ENCODE measurements at regions not wholly inside any gene's neighbourhood (a gene's known extent, or its start where the extent isn't known, plus 50 kb on each side); places are given as distances from the start of the nearest gene placed in this dataset.

DNA sequence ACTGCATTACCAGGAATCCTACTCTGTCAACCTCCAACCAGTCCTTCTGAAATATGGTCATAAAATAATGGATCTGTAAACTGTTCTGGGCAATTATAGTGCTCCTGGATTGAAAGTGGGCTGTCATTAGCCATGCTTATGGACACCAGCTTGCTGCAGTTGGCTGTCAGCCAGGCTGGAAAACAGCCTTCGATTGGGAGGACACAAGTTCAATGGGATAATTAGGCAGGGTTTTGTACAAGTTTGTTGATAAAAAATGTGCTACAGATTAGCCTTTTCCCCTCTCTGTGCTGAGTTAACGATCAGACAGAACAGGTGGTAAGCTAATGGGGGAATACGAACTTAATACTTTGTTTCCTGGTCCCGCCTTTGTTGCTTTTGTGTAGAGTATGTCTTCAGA is 413.9 kb downstream of the DUSP10 start:
- no peak for DNase-seq
- Mint-ChIP-seq H3K4me1 (no peaks in the 10 kb centered on the region), H3K4me3 (no peak overlapping the region), H3K27ac (no peak overlapping the region), H3K36me3 (peaks cover 0 to 4% of the 10 kb centered on the region in 2 donors), H3K9me3 (peaks cover 9 to 16% of the 10 kb centered on the region in 2 donors), H3K27me3 (peaks cover 19 to 27% of the 10 kb centered on the region in 2 donors)
- ATAC-seq (replicated peaks): no peak

DNA sequence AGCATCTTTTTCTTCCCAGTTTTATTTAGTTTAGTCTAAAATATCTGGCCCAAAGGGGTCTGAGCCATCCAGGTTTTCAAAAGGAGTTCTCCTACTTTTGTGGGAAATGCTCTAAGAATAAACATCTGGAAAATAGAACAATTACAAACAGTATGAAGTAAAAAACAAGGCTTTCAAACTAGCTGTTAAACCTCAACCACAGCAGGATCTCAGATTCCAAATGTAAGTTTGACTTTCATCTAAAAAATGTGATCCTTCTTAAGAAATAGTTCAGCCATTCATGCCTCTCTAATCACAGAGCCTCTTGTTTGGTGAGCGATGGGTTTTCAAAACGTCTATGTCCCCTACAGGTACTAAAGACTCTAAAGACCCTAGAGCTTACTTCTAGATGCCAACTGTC is 413.5 kb downstream of the DUSP10 start:
- H3K27me3 Mint-ChIP-seq: peaks cover 16 to 27% of the 10 kb centered on the region in 2 donors
- peaks cover 0 to 4% of the 10 kb centered on the region in 2 donors for H3K36me3 Mint-ChIP-seq
- H3K4me1 Mint-ChIP-seq: no peaks in the 10 kb centered on the region
- no peak overlapping the region for H3K27ac Mint-ChIP-seq
- H3K4me3 Mint-ChIP-seq: no peak overlapping the region
- DNase-seq (no peak), ATAC-seq (replicated peaks) (no peak)
- peaks cover 9 to 16% of the 10 kb centered on the region in 2 donors for H3K9me3 Mint-ChIP-seq

DNA sequence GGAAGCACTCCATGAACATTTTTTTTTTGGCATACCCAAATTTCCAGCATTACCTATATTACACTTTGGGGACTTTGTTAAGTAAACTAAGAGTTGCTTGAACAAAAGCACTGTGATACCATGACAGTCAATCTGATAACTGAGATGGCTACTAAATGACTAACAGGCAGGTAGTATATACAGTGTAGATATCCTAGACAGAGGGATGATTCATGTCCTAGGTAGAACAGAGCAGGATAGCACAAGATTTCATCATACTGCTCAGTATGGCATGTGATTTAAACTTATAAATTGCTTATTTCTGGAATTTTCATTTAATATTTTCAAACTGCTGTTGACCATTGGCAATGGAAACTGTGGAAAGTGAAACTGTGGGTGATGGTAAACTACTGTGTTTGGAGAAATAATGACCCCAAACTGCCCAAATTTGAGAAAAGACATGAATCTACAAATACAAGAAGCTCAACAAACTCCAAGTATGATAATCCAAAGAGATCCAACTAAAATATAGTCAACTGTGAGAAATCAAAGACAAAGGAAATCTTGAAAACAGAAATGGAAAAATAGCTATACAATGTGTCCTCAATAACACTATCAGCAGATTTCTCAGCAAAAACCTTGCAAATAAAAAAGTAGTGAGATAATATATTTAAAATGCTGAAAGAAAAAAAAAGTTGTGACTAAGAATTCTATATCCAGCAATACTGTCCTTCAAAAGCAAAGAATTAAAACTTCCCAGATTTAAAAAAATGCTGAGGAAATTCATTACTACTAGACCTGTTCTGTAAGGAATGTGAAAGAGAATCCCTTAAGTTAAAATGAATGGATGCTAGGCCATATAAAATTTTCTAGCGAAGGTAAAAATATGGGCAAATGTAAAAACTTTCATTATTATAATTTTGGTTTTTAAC is 410.4 kb downstream of the DUSP10 start:
- peaks cover 9 to 18% of the 10 kb centered on the region in 2 donors for H3K9me3 Mint-ChIP-seq
- DNase-seq: no peak
- H3K36me3 Mint-ChIP-seq: peaks cover 0 to 4% of the 10 kb centered on the region in 2 donors
- no peak overlapping the region for H3K27ac Mint-ChIP-seq
- ATAC-seq (replicated peaks): no peak
- peaks cover 25 to 40% of the 10 kb centered on the region in 2 donors for H3K27me3 Mint-ChIP-seq
- H3K4me1 Mint-ChIP-seq: peaks cover 4 to 7% of the 10 kb centered on the region in 2 donors
- H3K4me3 Mint-ChIP-seq: no peak overlapping the region

DNA sequence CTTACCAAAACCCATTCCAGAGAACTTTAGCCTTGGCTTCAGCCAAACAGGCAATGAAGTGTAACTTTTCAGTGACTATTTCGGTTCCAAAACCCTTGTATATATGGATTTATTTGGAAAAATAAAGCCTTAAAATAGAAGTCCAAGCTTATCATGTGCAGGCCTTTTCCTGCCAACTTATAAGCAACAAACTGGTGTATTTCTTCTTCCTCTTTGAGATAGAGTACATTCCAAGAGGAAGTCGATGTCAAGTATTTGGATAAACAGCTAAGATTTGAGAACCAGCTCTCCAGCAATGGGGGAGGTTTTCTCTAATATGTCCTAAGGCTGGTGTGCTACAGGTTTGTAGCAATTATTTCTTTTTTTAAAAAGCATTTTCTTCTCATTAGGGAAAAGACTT is 407.8 kb downstream of the DUSP10 start:
- ATAC-seq (replicated peaks) (no peak), DNase-seq (no peak)
- Mint-ChIP-seq H3K9me3 (peaks cover 9 to 16% of the 10 kb centered on the region in 2 donors), H3K27me3 (peaks cover 16 to 30% of the 10 kb centered on the region in 2 donors), H3K4me1 (peaks cover 4 to 7% of the 10 kb centered on the region in 2 donors), H3K27ac (no peak overlapping the region), H3K4me3 (no peak overlapping the region), H3K36me3 (peaks cover 0 to 4% of the 10 kb centered on the region in 2 donors)

DNA sequence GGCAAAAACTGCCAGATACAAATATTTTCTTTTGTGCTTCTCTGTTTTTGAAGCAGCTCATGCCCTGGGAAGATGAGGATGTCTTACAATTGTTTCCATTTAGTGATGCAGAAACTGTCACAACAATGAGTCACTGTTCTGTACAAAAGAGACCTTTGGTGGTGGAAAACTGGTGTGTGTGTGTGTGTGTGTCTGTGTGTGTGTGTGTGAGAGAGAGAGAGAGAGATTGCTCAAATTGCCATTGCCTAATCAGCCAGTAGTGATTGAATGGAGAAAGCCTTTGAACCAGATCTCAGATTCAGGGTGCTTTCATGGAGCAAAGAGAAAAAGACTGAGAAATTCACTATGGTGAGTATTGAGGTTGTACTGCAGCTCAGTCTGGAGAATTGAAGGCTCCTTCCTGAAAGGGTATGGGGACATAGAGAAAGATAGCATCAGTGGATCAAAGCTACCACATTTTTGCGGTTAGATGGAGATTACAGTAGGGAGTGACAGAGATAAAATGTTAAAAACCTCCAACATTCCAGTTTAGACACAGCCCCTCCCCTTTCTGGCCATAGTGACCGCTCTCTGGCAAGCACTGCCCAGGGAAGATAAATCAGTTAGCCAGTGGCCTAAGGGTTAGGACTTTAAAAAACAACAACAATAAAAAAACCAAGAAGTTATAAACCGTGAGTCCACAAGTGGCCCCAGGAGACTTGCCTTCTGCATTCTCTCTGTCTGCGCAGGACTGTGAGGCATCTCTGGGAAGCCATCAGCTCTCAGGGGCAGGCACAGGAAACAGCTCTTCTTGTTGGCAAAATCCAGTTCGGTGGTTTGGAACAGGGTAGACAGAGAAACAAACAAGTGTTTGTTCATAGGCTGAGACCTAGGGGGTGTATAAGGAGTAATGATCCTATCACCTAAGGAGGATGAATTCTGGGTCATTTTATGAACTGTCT is 406.5 kb downstream of the DUSP10 start:
- Mint-ChIP-seq H3K27me3 (peaks cover 26 to 33% of the 10 kb centered on the region in 2 donors), H3K4me3 (no peak overlapping the region), H3K36me3 (peaks cover 0 to 4% of the 10 kb centered on the region in 2 donors), H3K27ac (no peak overlapping the region), H3K9me3 (peaks cover 9 to 16% of the 10 kb centered on the region in 2 donors), H3K4me1 (peaks cover 4 to 7% of the 10 kb centered on the region in 2 donors)
- DNase-seq (no peak), ATAC-seq (replicated peaks) (no peak)

DNA sequence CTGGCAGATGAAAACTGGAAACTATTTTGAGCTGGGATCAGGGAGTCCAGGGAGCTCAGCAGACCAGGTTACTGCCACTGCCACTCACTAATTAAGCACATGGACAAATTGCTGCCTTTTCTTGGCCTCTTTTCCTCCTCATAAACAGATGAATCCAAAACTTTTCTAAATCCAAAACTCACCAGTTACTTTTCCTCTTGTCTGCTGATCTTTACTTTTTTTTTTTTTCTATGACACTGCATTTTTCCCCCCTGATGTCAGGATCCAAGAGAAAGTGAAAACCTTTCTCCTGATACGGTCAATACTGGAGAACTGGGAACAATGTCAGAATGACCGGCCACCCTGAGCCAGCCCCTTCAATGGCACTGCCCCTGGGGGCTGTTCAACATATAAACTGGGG is 405.8 kb downstream of the DUSP10 start:
- H3K36me3 Mint-ChIP-seq: peaks cover 0 to 4% of the 10 kb centered on the region in 2 donors
- no peak overlapping the region for H3K27ac Mint-ChIP-seq
- H3K27me3 Mint-ChIP-seq: peaks cover 26 to 33% of the 10 kb centered on the region in 2 donors
- no peak overlapping the region for H3K4me3 Mint-ChIP-seq
- peaks cover 4 to 7% of the 10 kb centered on the region in 2 donors for H3K4me1 Mint-ChIP-seq
- peaks cover 9 to 12% of the 10 kb centered on the region in 2 donors for H3K9me3 Mint-ChIP-seq
- ATAC-seq (replicated peaks) (no peak), DNase-seq (no peak)

DNA sequence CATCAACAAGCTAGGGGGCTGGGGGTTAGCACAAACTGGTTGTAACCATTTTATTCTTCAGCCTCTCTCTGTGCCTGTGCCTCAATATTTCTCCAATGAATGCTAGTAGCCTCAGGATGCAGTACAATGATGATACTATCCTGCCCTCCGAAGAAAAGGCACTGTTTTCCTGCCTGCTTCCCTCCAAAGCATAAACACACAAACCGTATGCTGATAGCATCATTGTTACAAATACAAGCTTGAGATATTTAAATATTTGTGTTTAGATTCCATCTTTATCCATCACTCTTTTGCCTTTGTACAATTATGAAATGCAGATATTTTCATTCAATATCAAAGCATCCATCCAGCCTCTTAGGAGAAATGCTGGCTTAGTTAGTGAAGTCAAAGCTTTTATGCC is 404.8 kb downstream of the DUSP10 start:
- ATAC-seq (replicated peaks): no peak
- DNase-seq: no peak
- Mint-ChIP-seq H3K4me3 (no peak overlapping the region), H3K27ac (no peak overlapping the region), H3K4me1 (peaks cover 4 to 7% of the 10 kb centered on the region in 2 donors), H3K27me3 (peaks cover 26 to 33% of the 10 kb centered on the region in 2 donors), H3K36me3 (peaks cover 0 to 4% of the 10 kb centered on the region in 2 donors), H3K9me3 (peaks cover 8% of the 10 kb centered on the region in 2 donors)

DNA sequence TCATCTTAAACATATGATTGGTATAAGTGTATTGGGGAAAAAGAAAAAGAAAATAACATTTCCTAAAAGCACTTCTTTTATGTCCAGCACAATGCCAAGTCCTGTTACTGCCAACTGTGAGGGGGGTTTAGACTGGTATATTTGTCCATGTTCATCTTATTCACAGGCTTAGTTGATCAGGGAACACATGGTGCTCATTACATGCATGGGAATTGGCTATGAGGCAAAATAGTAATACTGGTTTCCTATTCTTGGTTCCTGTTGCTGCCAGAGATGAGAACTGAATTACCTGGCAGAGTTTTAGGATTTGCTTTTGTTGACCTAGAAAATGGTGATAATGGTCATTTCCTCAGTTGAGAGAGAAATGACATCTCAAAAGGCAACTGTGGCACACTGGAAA is 398.8 kb downstream of the DUSP10 start:
- H3K4me3 Mint-ChIP-seq: no peak overlapping the region
- peaks cover 13% of the 10 kb centered on the region in 2 donors for H3K27me3 Mint-ChIP-seq
- ATAC-seq (replicated peaks) (no peak), DNase-seq (no peak)
- no peaks in the 10 kb centered on the region for H3K9me3 Mint-ChIP-seq
- no peak overlapping the region for H3K27ac Mint-ChIP-seq
- H3K36me3 Mint-ChIP-seq: no peaks in the 10 kb centered on the region
- no peaks in the 10 kb centered on the region for H3K4me1 Mint-ChIP-seq

DNA sequence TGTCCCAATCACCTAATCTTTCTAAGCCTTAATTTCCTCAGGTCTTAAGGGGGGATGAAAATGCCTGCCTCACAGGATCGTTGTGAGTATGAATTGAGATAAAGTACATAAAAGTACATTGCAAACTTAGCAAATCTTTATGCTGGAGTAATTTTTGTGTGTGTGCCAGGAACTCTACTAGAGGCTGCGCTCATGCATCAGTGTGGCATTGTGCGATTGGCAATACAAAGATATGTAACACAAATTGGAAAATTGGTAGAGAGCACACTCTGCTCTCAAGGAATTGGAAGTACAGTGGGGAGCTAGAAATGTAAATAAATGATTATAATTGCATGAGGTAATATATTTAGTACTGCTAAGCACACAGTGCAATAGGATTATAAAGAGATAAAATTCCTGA is 398.3 kb downstream of the DUSP10 start:
- Mint-ChIP-seq H3K4me1 (no peaks in the 10 kb centered on the region), H3K36me3 (no peaks in the 10 kb centered on the region)

DNA sequence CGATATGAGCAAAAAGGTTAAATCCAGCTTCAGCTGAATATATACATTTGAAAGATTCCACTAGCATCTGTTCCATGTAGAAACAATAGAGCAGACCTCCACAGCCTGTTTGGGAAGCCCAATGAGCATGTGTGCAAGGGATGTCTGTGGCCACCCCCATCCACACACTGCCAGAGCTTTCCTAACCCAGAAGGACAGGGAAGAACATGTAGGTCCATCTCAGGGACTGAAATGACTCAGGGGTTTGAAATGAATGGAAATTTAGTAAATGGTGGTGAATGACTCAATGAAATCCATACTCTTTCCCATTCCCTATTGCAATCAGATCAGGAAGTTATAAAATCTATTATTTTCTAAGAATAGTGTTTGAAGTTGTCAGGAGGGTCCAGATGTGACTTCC is 397.2 kb downstream of the DUSP10 start:
- H3K4me1 Mint-ChIP-seq: no peaks in the 10 kb centered on the region
- H3K27ac Mint-ChIP-seq: no peak overlapping the region
- H3K4me3 Mint-ChIP-seq: no peak overlapping the region
- no peaks in the 10 kb centered on the region for H3K36me3 Mint-ChIP-seq
- no peaks in the 10 kb centered on the region for H3K9me3 Mint-ChIP-seq
- no peak for DNase-seq
- no peak for ATAC-seq (replicated peaks)
- peaks cover 8 to 12% of the 10 kb centered on the region in 2 donors for H3K27me3 Mint-ChIP-seq

More for the DNA sequence above, 398.3 kb downstream of the DUSP10 start:
- DNase-seq: no peak
- ATAC-seq (replicated peaks): no peak
- Mint-ChIP-seq H3K27ac (no peak overlapping the region), H3K27me3 (peaks cover 13 to 17% of the 10 kb centered on the region in 2 donors), H3K9me3 (no peaks in the 10 kb centered on the region), H3K4me3 (no peak overlapping the region)

DNA sequence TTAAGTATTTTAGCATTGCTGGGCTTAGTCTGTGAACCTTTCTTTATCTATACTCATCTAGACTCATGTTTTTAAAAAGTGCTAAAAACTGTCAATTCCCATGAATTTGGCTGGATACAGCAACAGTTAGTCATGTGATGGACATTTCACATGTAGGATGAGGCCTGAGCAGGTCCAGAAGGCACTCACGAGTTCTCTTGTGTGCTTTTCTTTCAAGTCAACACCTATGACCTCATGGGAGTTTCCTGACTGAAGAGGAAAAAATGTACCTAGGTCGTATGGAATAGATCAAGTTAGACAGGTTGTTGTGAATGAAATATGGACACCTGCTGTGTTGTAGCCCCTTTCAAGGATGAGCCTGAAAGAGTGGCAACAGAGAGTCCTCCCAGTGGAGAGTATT is 394.2 kb downstream of the DUSP10 start:
- H3K27ac Mint-ChIP-seq: no peak overlapping the region
- H3K27me3 Mint-ChIP-seq: peaks cover 3 to 12% of the 10 kb centered on the region in 2 donors
- no peak for DNase-seq
- H3K4me1 Mint-ChIP-seq: no peaks in the 10 kb centered on the region
- no peaks in the 10 kb centered on the region for H3K36me3 Mint-ChIP-seq
- H3K9me3 Mint-ChIP-seq: no peaks in the 10 kb centered on the region
- no peak for ATAC-seq (replicated peaks)
- no peak overlapping the region for H3K4me3 Mint-ChIP-seq

DNA sequence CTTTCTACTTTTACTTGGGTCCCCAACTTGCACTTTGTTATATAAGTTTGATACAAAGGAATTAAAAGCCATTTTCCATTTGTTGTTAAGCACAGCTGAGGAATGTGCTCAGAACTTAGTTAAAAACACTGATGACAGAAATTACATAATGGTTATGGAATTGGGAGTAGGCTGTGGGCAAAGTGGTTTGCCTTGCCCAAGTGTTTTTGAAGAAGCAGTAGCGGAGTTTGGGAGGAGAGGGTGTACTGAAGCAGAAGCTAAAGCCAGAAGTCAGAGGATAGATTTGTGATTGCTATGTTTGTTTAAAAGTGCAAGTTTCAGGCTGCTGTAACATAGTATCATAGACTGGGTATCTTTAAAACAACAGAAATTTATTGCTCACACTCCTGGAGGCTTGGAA is 391.8 kb downstream of the DUSP10 start:
- H3K27ac Mint-ChIP-seq: no peak overlapping the region
- no peaks in the 10 kb centered on the region for H3K9me3 Mint-ChIP-seq
- no peak overlapping the region for H3K4me3 Mint-ChIP-seq
- no peak for ATAC-seq (replicated peaks)
- H3K36me3 Mint-ChIP-seq: no peaks in the 10 kb centered on the region
- DNase-seq: no peak
- no peaks in the 10 kb centered on the region for H3K4me1 Mint-ChIP-seq
- H3K27me3 Mint-ChIP-seq: peaks cover 0 to 7% of the 10 kb centered on the region in 2 donors

DNA sequence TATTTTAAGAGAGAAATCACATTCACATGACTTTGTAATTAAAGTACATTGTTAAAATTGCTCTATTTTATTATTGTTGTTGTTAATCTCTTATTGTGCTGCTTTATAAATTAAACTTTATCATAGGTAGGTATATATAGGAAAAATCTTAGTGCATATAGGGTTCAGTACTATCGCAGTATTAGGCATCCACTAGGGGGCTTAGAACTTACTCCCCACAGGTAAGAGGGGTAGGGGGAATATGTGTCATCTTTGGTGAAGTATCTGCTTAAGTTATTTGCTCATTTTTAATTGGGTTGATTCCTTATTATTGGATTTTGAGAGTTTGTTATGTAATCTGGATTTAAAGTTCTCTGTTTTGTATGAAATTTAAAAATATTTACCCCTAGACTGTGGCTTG is 385.2 kb downstream of the DUSP10 start:
- H3K4me3 Mint-ChIP-seq: no peak overlapping the region
- H3K36me3 Mint-ChIP-seq: no peaks in the 10 kb centered on the region
- H3K27ac Mint-ChIP-seq: no peak overlapping the region
- peaks cover 0 to 10% of the 10 kb centered on the region in 2 donors for H3K27me3 Mint-ChIP-seq
- no peaks in the 10 kb centered on the region for H3K4me1 Mint-ChIP-seq
- no peak for ATAC-seq (replicated peaks)
- H3K9me3 Mint-ChIP-seq: no peaks in the 10 kb centered on the region
- no peak for DNase-seq

DNA sequence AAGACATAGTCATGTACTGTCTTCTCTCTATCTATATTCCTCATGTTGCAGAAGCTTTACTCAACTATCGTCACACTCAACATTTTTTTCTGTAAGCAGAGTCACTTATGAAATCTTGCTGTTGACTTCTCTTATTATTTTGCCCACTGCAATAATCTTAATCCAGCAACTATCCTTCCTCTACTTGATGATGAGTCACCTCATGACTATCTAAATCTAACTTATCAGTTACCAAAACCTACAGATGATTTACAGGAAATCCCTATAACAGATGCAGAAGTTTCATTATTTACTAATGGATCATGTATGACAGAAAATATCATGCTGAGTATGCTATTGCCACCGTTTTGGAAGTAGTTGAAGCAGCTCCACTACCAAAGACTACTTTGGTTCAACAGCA is 378.9 kb downstream of the DUSP10 start:
- H3K36me3 Mint-ChIP-seq: no peaks in the 10 kb centered on the region
- H3K4me1 Mint-ChIP-seq: no peaks in the 10 kb centered on the region
- peaks cover 0 to 25% of the 10 kb centered on the region in 2 donors for H3K27me3 Mint-ChIP-seq
- DNase-seq (no peak), ATAC-seq (replicated peaks) (no peak)
- no peaks in the 10 kb centered on the region for H3K9me3 Mint-ChIP-seq
- no peak overlapping the region for H3K27ac Mint-ChIP-seq
- H3K4me3 Mint-ChIP-seq: no peak overlapping the region

Measured in stimulated activated naive B cell treated with anti-CD40 and anti-IgM and Interleukin-4, amounts not matched to agents 10 μg/mL and 1 μg/mL and 100 μg/mL, for 72 hours (primary cell).